HCT116 (cell line): ENCODE measurements at regions not wholly inside any gene's neighbourhood (a gene's known extent, or its start where the extent isn't known, plus 50 kb on each side); places are given as distances from the start of the nearest gene placed in this dataset.

Experiments
- ATAC-seq: fragments of 200-7000 bp; cut with Tn5 transposase; 2 replicates; pipeline ENCODE4 v1.9.1; 2020; ENCODE audit warnings: mild to moderate bottlenecking, moderate library complexity
- BruUV-seq: library from RNA; stranded (reverse); fragments of 400-500 nt; replicated peaks from 2 replicates; lab custom pipeline; 2021; lab: Mats Ljungman, UMichigan
- CTCF ChIA-PET: fragments of 300-600 bp; sonication (Branson Sonifier 250); formaldehyde crosslinking; loops from one replicate; lab custom pipeline; 2021; ENCODE audit warnings: antibody characterized with exemption; lab: Charles Lee
- POLR2A ChIA-PET: fragments of 300-600, 350-600 bp; sonication (Branson Sonifier 250); formaldehyde crosslinking; loops from one replicate; lab custom pipeline; 2021; ENCODE audit warnings: antibody characterized with exemption; lab: Charles Lee
- RAD21 ChIA-PET, 2 experiments: fragments of 300-600 bp; sonication (Branson Sonifier 250); formaldehyde crosslinking; loops; one replicate each; lab custom pipeline; 2023; ENCODE audit warnings: low total read pairs in 2 of 2; ENCODE audit not compliant: uncharacterized antibody in 2 of 2, unreplicated experiment in 2 of 2, low non-redundant PET in 1 of 2; lab: Charles Lee
- DNase-seq: peaks from one replicate; pipeline ENCODE4 v3.0.0-alpha.2; 2010; ENCODE audit warnings: low read depth, low spot score
- H2AFZ ChIP-seq: fragments of 200-600 bp; shearing (Covaris generic), sonication (generic); 2 replicates; pipeline ENCODE4 v1.6.1; 2017; ENCODE audit warnings: low read depth, mixed run types, mixed read lengths, antibody characterized with exemption, low read length; ENCODE audit not compliant: poor library complexity, severe bottlenecking
- H3K27ac ChIP-seq: 2 replicates; pipeline ENCODE4 v1.5.1; 2012; ENCODE audit warnings: low read depth, low read length
- H3K27me3 ChIP-seq: fragments of 200-600 bp; sonication (generic); 2 replicates; pipeline ENCODE4 v1.6.1; 2016; ENCODE audit warnings: mixed run types, low read length, mixed read lengths; ENCODE audit not compliant: insufficient read depth
- H3K36me3 ChIP-seq, 2 experiments: fragments of 200-500 bp in 1 of 2; fragments of 200-600 bp in 1 of 2; sonication (Bioruptor generic) in 1 of 2; sonication (generic) in 1 of 2; 2 replicates each; pipeline versions ENCODE4 v1.5.1 to v1.6.1; 2014 to 2016; ENCODE audit warnings: low read length in 2 of 2, inconsistent platforms in 1 of 2, mixed read lengths in 1 of 2, mixed run types in 1 of 2; ENCODE audit not compliant: insufficient read depth in 2 of 2, control insufficient read depth in 1 of 2
- H3K4me1 ChIP-seq, 2 experiments: fragments of 200-600 bp in 1 of 2; sonication (generic) in 1 of 2; 2 replicates each; pipeline versions ENCODE4 v1.5.1 to v1.6.1; 2012 to 2017; ENCODE audit warnings: low read length in 2 of 2, inconsistent platforms in 1 of 2, mild to moderate bottlenecking in 1 of 2, mixed read lengths in 1 of 2, mixed run types in 1 of 2, moderate library complexity in 1 of 2; ENCODE audit not compliant: insufficient read depth in 2 of 2, control insufficient read depth in 1 of 2
- H3K4me2 ChIP-seq: fragments of 200-600 bp; sonication (generic); 2 replicates; pipeline ENCODE4 v1.6.1; 2017; ENCODE audit warnings: mixed run types, low read length, mixed read lengths
- H3K4me3 ChIP-seq, 2 experiments: fragments of 200-600 bp in 1 of 2; sonication (generic) in 1 of 2; replicated peaks in 1 of 2; 2 replicates each; pipeline ENCODE4 v1.5.1; 2011 to 2016; ENCODE audit warnings: low read length in 2 of 2, control low read depth in 1 of 2, low read depth in 1 of 2, mild to moderate bottlenecking in 1 of 2, mixed read lengths in 1 of 2, mixed run types in 1 of 2
- H3K79me2 ChIP-seq: fragments of 200-600 bp; sonication (generic); 2 replicates; pipeline ENCODE4 v1.6.1; 2017; ENCODE audit warnings: mild to moderate bottlenecking, mixed run types, low read length, moderate library complexity, mixed read lengths; ENCODE audit not compliant: insufficient read depth
- H3K9ac ChIP-seq: fragments of 200-600 bp; sonication (generic); 2 replicates; pipeline ENCODE4 v1.6.1; 2016; ENCODE audit warnings: low read length, mixed read lengths
- H3K9me2 ChIP-seq: fragments of 200-600 bp; sonication (generic), shearing (Covaris generic); 2 replicates; pipeline ENCODE4 v1.6.1; 2017; ENCODE audit warnings: mixed run types, mild to moderate bottlenecking, moderate library complexity; ENCODE audit not compliant: insufficient read depth
- H3K9me3 ChIP-seq, 2 experiments: fragments of 200-500 bp in 1 of 2; fragments of 200-600 bp in 1 of 2; sonication (Bioruptor generic) in 1 of 2; sonication (generic) in 1 of 2; 2 replicates each; pipeline ENCODE4 v1.6.1; 2014 to 2017; ENCODE audit warnings: low read length in 2 of 2, mixed read lengths in 2 of 2, inconsistent platforms in 1 of 2, low read depth in 1 of 2, mild to moderate bottlenecking in 1 of 2, mixed run types in 1 of 2, moderate library complexity in 1 of 2; ENCODE audit not compliant: control insufficient read depth in 1 of 2, insufficient read depth in 1 of 2
- H4K20me1 ChIP-seq: fragments of 200-600 bp; sonication (generic), shearing (Covaris generic); 2 replicates; pipeline ENCODE4 v1.6.1; 2017; ENCODE audit warnings: mixed run types, mild to moderate bottlenecking, moderate library complexity; ENCODE audit not compliant: insufficient read depth
- CBX3 ChIP-seq: IDR thresholded peaks from 2 replicates; pipeline ENCODE4 v1.6.1; 2012; ENCODE audit warnings: low read depth
- CEBPB ChIP-seq: IDR thresholded peaks from 2 replicates; pipeline ENCODE4 v1.6.1; 2012; ENCODE audit warnings: low read depth
- ELF1 ChIP-seq: IDR thresholded peaks from 2 replicates; pipeline ENCODE4 v1.6.1; 2012; ENCODE audit warnings: low read depth, borderline replicate concordance
- FOSL1 ChIP-seq: IDR thresholded peaks from 2 replicates; pipeline ENCODE4 v1.6.1; 2012; ENCODE audit warnings: low read depth
- JUND ChIP-seq: IDR thresholded peaks from 2 replicates; pipeline ENCODE4 v1.6.1; 2012
- POLR2A ChIP-seq: IDR thresholded peaks from 2 replicates; pipeline ENCODE4 v1.7.0; 2011; ENCODE audit warnings: borderline replicate concordance; ENCODE audit not compliant: insufficient read depth, insufficient read length; ENCODE audit errors: extremely low read depth
- POLR2AphosphoS5 ChIP-seq: IDR thresholded peaks from 2 replicates; pipeline ENCODE4 v1.6.1; 2011; ENCODE audit warnings: mild to moderate bottlenecking, low read depth, low read length, moderate library complexity
- RAD21 ChIP-seq: IDR thresholded peaks from 2 replicates; pipeline ENCODE4 v1.6.1; 2012; ENCODE audit warnings: low read depth, mild to moderate bottlenecking
- SIN3A ChIP-seq: IDR thresholded peaks from 2 replicates; pipeline ENCODE4 v1.6.1; 2012; ENCODE audit warnings: low read depth
- SP1 ChIP-seq: IDR thresholded peaks from 2 replicates; pipeline ENCODE4 v1.6.1; 2012; ENCODE audit warnings: low read depth
- YY1 ChIP-seq: IDR thresholded peaks from 2 replicates; pipeline ENCODE4 v1.6.1; 2011; ENCODE audit warnings: low read length, low read depth, moderate library complexity, mild to moderate bottlenecking; ENCODE audit not compliant: insufficient replicate concordance; ENCODE audit errors: extremely low read depth
- ZFX ChIP-seq: fragments of 450-650 bp; IDR thresholded peaks from 2 replicates; pipeline ENCODE4 v1.6.1; 2017
- ZNF274 ChIP-seq: fragments of 200-500 bp; sonication (Bioruptor generic); IDR thresholded peaks from 2 replicates; pipeline ENCODE4 v1.6.1; 2014; ENCODE audit warnings: mild to moderate bottlenecking, low read depth, low read length, inconsistent platforms
- intact Hi-C: fragments of 100-400 bp; cut with micrococcal nuclease; formaldehyde crosslinking; loops from 2 replicates; pipeline ENCODE4 v1.10.0; 2022
- TF ChIP-seq, protein P1 (sequence below), 3 experiments: fragments of 200-600 bp in 1 of 3; sonication (generic) in 1 of 3; IDR thresholded peaks in 2 of 3; conservative IDR thresholded peaks in 1 of 3; 2 replicates each; pipeline ENCODE4 v1.5.1; 2012 to 2017; ENCODE audit warnings: low read depth in 2 of 3, low read length in 2 of 3, antibody characterized with exemption in 1 of 3, borderline replicate concordance in 1 of 3, control low read depth in 1 of 3, mild to moderate bottlenecking in 1 of 3, mixed read lengths in 1 of 3, mixed run types in 1 of 3, moderate library complexity in 1 of 3; ENCODE audit not compliant: insufficient read depth in 1 of 3
- TF ChIP-seq, protein P2 (sequence below): IDR thresholded peaks from 2 replicates; pipeline ENCODE4 v1.6.1; 2012

DNA sequence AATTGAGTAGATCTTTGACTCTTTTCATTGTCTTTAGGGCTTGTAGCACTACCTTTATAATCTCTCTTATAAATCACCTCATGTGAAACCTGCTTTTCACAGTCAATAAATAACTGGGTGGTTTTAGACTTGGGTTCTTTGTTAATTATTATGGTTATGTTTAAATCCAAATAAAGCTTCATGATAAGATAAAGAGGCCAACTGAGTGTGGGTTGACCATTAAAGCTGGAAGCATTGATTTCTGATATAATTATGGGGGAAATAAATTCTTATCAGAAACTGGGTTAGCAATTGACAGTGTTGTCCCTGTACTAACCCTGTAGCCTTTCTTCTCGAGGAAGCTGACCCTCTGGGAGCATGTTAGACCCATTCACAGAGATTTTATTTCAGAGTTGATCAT is 384.7 kb upstream of the LCORL start (continued):
- TF ChIP-seq SIN3A (no peak), FOSL1 (no peak), YY1 (no peak), ELF1 (no peak), RAD21 (no peak), CEBPB (no peak), ZFX (no peak)
- TF ChIP-seq, protein P1, sequence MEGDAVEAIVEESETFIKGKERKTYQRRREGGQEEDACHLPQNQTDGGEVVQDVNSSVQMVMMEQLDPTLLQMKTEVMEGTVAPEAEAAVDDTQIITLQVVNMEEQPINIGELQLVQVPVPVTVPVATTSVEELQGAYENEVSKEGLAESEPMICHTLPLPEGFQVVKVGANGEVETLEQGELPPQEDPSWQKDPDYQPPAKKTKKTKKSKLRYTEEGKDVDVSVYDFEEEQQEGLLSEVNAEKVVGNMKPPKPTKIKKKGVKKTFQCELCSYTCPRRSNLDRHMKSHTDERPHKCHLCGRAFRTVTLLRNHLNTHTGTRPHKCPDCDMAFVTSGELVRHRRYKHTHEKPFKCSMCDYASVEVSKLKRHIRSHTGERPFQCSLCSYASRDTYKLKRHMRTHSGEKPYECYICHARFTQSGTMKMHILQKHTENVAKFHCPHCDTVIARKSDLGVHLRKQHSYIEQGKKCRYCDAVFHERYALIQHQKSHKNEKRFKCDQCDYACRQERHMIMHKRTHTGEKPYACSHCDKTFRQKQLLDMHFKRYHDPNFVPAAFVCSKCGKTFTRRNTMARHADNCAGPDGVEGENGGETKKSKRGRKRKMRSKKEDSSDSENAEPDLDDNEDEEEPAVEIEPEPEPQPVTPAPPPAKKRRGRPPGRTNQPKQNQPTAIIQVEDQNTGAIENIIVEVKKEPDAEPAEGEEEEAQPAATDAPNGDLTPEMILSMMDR (IDR thresholded peaks at IDR 0.05 in 2 of 3, conservative IDR thresholded peaks at IDR 0.05 in 1 of 3; ENCODE audit: borderline replicate concordance in 1 of 3, insufficient read depth in 1 of 3, low read depth in 2 of 3, low read length in 2 of 3): no peak
- TF ChIP-seq, protein P2, sequence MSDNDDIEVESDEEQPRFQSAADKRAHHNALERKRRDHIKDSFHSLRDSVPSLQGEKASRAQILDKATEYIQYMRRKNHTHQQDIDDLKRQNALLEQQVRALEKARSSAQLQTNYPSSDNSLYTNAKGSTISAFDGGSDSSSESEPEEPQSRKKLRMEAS: no peak

DNA sequence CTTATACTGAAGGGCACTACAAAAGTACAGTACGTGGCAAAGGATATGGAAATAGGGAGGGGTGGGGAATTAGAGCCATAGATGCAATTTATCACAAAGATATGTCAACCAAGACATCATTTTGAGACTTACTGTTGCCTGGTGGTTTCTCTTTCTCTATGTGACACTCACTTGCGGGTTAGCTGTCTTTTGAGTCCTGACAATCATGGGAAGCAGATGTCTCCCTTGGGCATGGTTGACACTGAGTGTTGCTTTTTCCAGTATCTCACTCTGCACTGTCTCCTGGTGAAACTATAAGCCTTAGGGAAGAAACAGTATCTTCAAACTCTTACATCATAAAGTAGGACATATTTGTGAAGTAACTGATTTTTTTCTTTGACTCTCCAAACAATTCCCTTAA is 383.5 kb upstream of the LCORL start:
- H3K36me3 ChIP-seq: no peaks in the 10 kb centered on the region
- H3K9me2 ChIP-seq: no peaks in the 10 kb centered on the region
- peaks cover 6% of the 10 kb centered on the region; the same call in 1 of the 2 replicates for H3K27me3 ChIP-seq
- DNase-seq (no peak), ATAC-seq (no peak)
- CTCF ChIA-PET: no interaction called here
- H2AFZ ChIP-seq: no peak overlapping the region
- no TSS peak for BruUV-seq
- no peaks in the 10 kb centered on the region for H3K9me3 ChIP-seq
- no peak overlapping the region for H3K27ac ChIP-seq
- H4K20me1 ChIP-seq: no peaks in the 10 kb centered on the region
- H3K4me3 ChIP-seq: no peak overlapping the region
- no peak overlapping the region for H3K9ac ChIP-seq
- no peaks in the 10 kb centered on the region for H3K4me1 ChIP-seq
- TF ChIP-seq POLR2AphosphoS5 (no peak), SIN3A (no peak), YY1 (no peak), FOSL1 (no peak), POLR2A (no peak), JUND (no peak), SP1 (no peak), ZNF274 (no peak), CBX3 (no peak)
- TF ChIP-seq, protein P1 (IDR thresholded peaks at IDR 0.05 in 2 of 3, conservative IDR thresholded peaks at IDR 0.05 in 1 of 3; ENCODE audit: borderline replicate concordance in 1 of 3, insufficient read depth in 1 of 3, low read depth in 2 of 3, low read length in 2 of 3): no peak
- TF ChIP-seq, protein P2: no peak
- TF ChIP-seq, all 23 proteins: peak for 0
- RAD21 ChIA-PET: no interaction called here
- intact Hi-C loops: no loop called here
- Histone ChIP-seq H3K79me2 (no peaks in the 10 kb centered on the region), H3K4me2 (no peak overlapping the region)
- POLR2A ChIA-PET: no interaction called here
